ENCODE measurements at regions not wholly inside any gene's neighbourhood (a gene's known extent, or its start where the extent isn't known, plus 50 kb on each side); places are given as distances from the start of the nearest gene placed in this dataset.
"Not testable (repeated sequence)": the region's sequence is repeated elsewhere in the genome, so short reads cannot be mapped to it uniquely, and the experiment has no call there.

- TF ChIP-seq CTCF (IDR thresholded peaks at IDR 0.05), result no peak
- DNase-seq (no peak), ATAC-seq (ENCODE audit: poor library complexity) (no peak)
- ChIA-PET CTCF (no interaction called here), POLR2A (no interaction called here)
- H3K9me3 ChIP-seq (ENCODE audit: control insufficient read depth in 1 of 2, insufficient read depth in 1 of 2, low read length in 2 of 2), result peaks cover 0 to 8% of the 10 kb centered on the region in 2 experiments
- intact Hi-C loops (cut with DNase I, micrococcal nuclease), result no loop called here
- no peak overlapping the region for H3K27ac ChIP-seq (ENCODE audit: low read depth in 1 of 2, low read length in 2 of 2)
- no peak overlapping the region for H3K4me3 ChIP-seq (ENCODE audit: low read length)
- H3K27ac Mint-ChIP-seq, result no peak overlapping the region
- no peaks in the 10 kb centered on the region for H3K9me3 Mint-ChIP-seq
- no peaks in the 10 kb centered on the region for H3K4me1 ChIP-seq (ENCODE audit: insufficient read depth, low read length)
- H3K4me3 Mint-ChIP-seq, result no peak overlapping the region
- H3K27me3 ChIP-seq (ENCODE audit: control insufficient read depth in 1 of 2, insufficient read depth in 2 of 2, low read length in 2 of 2), result no peaks in the 10 kb centered on the region
- H3K27me3 Mint-ChIP-seq, result no peaks in the 10 kb centered on the region
- H3K4me1 Mint-ChIP-seq (ENCODE audit: low read depth), result no peaks in the 10 kb centered on the region
- H3K36me3 Mint-ChIP-seq (ENCODE audit: low read depth), result no peaks in the 10 kb centered on the region
- H3K36me3 ChIP-seq (ENCODE audit: insufficient read depth, low read length), result no peaks in the 10 kb centered on the region
Observed at GRCh38 chr2:129404000-129404685, 575.3 kb upstream of the RAB6C start.

GRCh38 chr2:129408570-129408969 is 570.9 kb upstream of the RAB6C start:
- no peaks in the 10 kb centered on the region for H3K4me1 ChIP-seq (ENCODE audit: insufficient read depth, low read length)
- no peaks in the 10 kb centered on the region for H3K4me1 Mint-ChIP-seq (ENCODE audit: low read depth)
- H3K27ac ChIP-seq (ENCODE audit: low read depth in 1 of 2, low read length in 2 of 2), result no peak overlapping the region
- H3K4me3 ChIP-seq (ENCODE audit: low read length), result no peak overlapping the region
- no peak for ATAC-seq (ENCODE audit: poor library complexity)
- intact Hi-C loops (cut with DNase I, micrococcal nuclease), result no loop called here
- no peaks in the 10 kb centered on the region for H3K27me3 Mint-ChIP-seq
- H3K27ac Mint-ChIP-seq, result no peak overlapping the region
- H3K27me3 ChIP-seq (ENCODE audit: control insufficient read depth in 1 of 2, insufficient read depth in 2 of 2, low read length in 2 of 2), result no peaks in the 10 kb centered on the region
- ChIA-PET POLR2A (no interaction called here), CTCF (no interaction called here)
- no peak for TF ChIP-seq CTCF (IDR thresholded peaks at IDR 0.05)
- no peaks in the 10 kb centered on the region for H3K9me3 ChIP-seq (ENCODE audit: control insufficient read depth in 1 of 2, insufficient read depth in 1 of 2, low read length in 2 of 2)
- no peak overlapping the region for H3K4me3 Mint-ChIP-seq
- no peak for DNase-seq
- no peaks in the 10 kb centered on the region for H3K36me3 Mint-ChIP-seq (ENCODE audit: low read depth)
- no peaks in the 10 kb centered on the region for H3K9me3 Mint-ChIP-seq
- H3K36me3 ChIP-seq (ENCODE audit: insufficient read depth, low read length), result no peaks in the 10 kb centered on the region

- H3K27me3 Mint-ChIP-seq; H3K4me1 Mint-ChIP-seq (ENCODE audit: low read depth); H3K36me3 Mint-ChIP-seq (ENCODE audit: low read depth); H3K9me3 ChIP-seq (ENCODE audit: control insufficient read depth in 1 of 2, insufficient read depth in 1 of 2, low read length in 2 of 2); DNase-seq; CTCF ChIA-PET; H3K27me3 ChIP-seq (ENCODE audit: control insufficient read depth in 1 of 2, insufficient read depth in 2 of 2, low read length in 2 of 2); H3K4me3 Mint-ChIP-seq; H3K27ac ChIP-seq (ENCODE audit: low read depth in 1 of 2, low read length in 2 of 2); POLR2A ChIA-PET; H3K9me3 Mint-ChIP-seq; intact Hi-C loops (cut with DNase I, micrococcal nuclease); H3K4me3 ChIP-seq (ENCODE audit: low read length); H3K4me1 ChIP-seq (ENCODE audit: insufficient read depth, low read length); H3K27ac Mint-ChIP-seq; ATAC-seq (ENCODE audit: poor library complexity); H3K36me3 ChIP-seq (ENCODE audit: insufficient read depth, low read length): not testable (repeated sequence)
Observed at GRCh38 chr2:129417041-129417440, 562.4 kb upstream of the RAB6C start.

- H3K4me1 ChIP-seq (ENCODE audit: insufficient read depth, low read length), result no peaks in the 10 kb centered on the region
- no peaks in the 10 kb centered on the region for H3K36me3 ChIP-seq (ENCODE audit: insufficient read depth, low read length)
- ChIA-PET CTCF (no interaction called here), POLR2A (no interaction called here)
- Mint-ChIP-seq H3K27ac (no peak overlapping the region), H3K36me3 (ENCODE audit: low read depth) (no peaks in the 10 kb centered on the region), H3K9me3 (peaks cover 2% of the 10 kb centered on the region), H3K27me3 (no peaks in the 10 kb centered on the region), H3K4me1 (ENCODE audit: low read depth) (no peaks in the 10 kb centered on the region), H3K4me3 (no peak overlapping the region)
- TF ChIP-seq CTCF (IDR thresholded peaks at IDR 0.05), result no peak
- no peaks in the 10 kb centered on the region for H3K27me3 ChIP-seq (ENCODE audit: control insufficient read depth in 1 of 2, insufficient read depth in 2 of 2, low read length in 2 of 2)
- H3K4me3 ChIP-seq (ENCODE audit: low read length), result no peak overlapping the region
- ATAC-seq (ENCODE audit: poor library complexity) (no peak), DNase-seq (no peak)
- peaks cover 0 to 4% of the 10 kb centered on the region in 2 experiments for H3K9me3 ChIP-seq (ENCODE audit: control insufficient read depth in 1 of 2, insufficient read depth in 1 of 2, low read length in 2 of 2)
- intact Hi-C loops (cut with DNase I, micrococcal nuclease), result no loop called here
- H3K27ac ChIP-seq (ENCODE audit: low read depth in 1 of 2, low read length in 2 of 2), result no peak overlapping the region
Observed at GRCh38 chr2:129422028-129422427, 557.4 kb upstream of the RAB6C start.

Measured in CD4-positive, alpha-beta T cell (primary cell).